ENCODE measurements at regions not wholly inside any gene's neighbourhood (a gene's known extent, or its start where the extent isn't known, plus 50 kb on each side); places are given as distances from the start of the nearest gene placed in this dataset.

DNA sequence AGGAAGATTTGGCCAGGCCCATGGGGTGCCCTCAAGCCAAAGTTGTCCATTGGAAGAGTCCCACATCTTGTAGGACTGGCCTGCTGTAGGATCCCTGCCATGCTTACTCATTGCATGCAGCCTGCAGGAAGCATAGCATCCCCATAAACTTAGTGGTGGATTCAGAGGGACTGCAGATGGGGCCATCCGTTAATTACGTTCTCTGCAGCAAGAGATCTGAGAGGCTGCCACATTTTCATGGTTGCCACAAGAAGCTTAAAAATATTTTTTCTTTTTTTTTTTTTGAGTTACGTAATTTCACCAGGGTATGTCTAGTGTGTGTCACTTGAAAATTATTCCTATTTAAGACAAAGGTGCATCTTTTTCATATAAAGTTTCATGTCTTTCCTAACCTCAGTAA is 329.7 kb upstream of the USP24 start:
- TF ChIP-seq, protein P1, sequence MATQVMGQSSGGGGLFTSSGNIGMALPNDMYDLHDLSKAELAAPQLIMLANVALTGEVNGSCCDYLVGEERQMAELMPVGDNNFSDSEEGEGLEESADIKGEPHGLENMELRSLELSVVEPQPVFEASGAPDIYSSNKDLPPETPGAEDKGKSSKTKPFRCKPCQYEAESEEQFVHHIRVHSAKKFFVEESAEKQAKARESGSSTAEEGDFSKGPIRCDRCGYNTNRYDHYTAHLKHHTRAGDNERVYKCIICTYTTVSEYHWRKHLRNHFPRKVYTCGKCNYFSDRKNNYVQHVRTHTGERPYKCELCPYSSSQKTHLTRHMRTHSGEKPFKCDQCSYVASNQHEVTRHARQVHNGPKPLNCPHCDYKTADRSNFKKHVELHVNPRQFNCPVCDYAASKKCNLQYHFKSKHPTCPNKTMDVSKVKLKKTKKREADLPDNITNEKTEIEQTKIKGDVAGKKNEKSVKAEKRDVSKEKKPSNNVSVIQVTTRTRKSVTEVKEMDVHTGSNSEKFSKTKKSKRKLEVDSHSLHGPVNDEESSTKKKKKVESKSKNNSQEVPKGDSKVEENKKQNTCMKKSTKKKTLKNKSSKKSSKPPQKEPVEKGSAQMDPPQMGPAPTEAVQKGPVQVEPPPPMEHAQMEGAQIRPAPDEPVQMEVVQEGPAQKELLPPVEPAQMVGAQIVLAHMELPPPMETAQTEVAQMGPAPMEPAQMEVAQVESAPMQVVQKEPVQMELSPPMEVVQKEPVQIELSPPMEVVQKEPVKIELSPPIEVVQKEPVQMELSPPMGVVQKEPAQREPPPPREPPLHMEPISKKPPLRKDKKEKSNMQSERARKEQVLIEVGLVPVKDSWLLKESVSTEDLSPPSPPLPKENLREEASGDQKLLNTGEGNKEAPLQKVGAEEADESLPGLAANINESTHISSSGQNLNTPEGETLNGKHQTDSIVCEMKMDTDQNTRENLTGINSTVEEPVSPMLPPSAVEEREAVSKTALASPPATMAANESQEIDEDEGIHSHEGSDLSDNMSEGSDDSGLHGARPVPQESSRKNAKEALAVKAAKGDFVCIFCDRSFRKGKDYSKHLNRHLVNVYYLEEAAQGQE (IDR thresholded peaks at IDR 0.05; ENCODE audit: insufficient replicate concordance, low read depth) = no peak
- TF ChIP-seq GABPA (IDR thresholded peaks at IDR 0.05; ENCODE audit: low read depth) = no peak
- no peak for TF ChIP-seq SPI1 (IDR thresholded peaks at IDR 0.05; ENCODE audit: borderline replicate concordance, low read depth)
- TF ChIP-seq POLR2AphosphoS5 (IDR thresholded peaks at IDR 0.05; ENCODE audit: low read depth) = no peak
- no peak for TF ChIP-seq CTCF (IDR thresholded peaks at IDR 0.05; ENCODE audit: insufficient read depth, low read length)
- Histone ChIP-seq H3K4me3 (replicated peaks; ENCODE audit: insufficient read depth, low read length) (no peak overlapping the region), H3K27ac (replicated peaks) (no peak overlapping the region), H3K27me3 (ENCODE audit: insufficient read depth, poor library complexity, severe bottlenecking) (no peaks in the 10 kb centered on the region)
- DNase-seq (ENCODE audit: low read depth in 1 of 2, low spot score in 1 of 2) = no peak

- H3K27ac ChIP-seq (replicated peaks) = no peak overlapping the region
- TF ChIP-seq SPI1 (IDR thresholded peaks at IDR 0.05; ENCODE audit: borderline replicate concordance, low read depth) (no peak), GABPA (IDR thresholded peaks at IDR 0.05; ENCODE audit: low read depth) (no peak), POLR2AphosphoS5 (IDR thresholded peaks at IDR 0.05; ENCODE audit: low read depth) (no peak), CTCF (IDR thresholded peaks at IDR 0.05; ENCODE audit: insufficient read depth, low read length) (no peak)
- TF ChIP-seq, protein P1 (IDR thresholded peaks at IDR 0.05; ENCODE audit: insufficient replicate concordance, low read depth) = no peak
- DNase-seq (ENCODE audit: low read depth in 1 of 2, low spot score in 1 of 2) = no peak
- H3K27me3 ChIP-seq (ENCODE audit: insufficient read depth, poor library complexity, severe bottlenecking) = no peaks in the 10 kb centered on the region
- H3K4me3 ChIP-seq (replicated peaks; ENCODE audit: insufficient read depth, low read length) = no peak overlapping the region
Observed at GRCh38 chr1:55542901-55543504, 327.8 kb upstream of the USP24 start.

DNA sequence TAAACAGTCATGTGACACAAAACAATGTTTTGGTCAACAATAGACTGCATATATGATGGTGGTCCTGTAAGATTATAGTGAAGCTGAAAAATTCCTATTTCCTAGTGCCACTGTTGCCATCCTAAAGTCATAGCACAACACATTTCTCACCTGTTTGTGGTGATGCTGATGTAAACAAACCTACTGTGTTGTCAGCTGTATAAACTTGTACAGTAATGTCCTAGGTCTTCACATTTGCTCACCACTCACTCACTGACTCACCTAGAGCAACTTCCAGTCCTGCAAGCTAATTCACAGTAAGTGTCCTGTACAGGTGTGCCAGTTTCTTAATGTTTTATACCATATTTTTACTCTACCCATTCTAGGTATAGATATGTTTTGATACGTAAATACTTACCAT is 326.1 kb upstream of the USP24 start:
- no peak for DNase-seq (ENCODE audit: low read depth in 1 of 2, low spot score in 1 of 2)
- Histone ChIP-seq H3K27me3 (ENCODE audit: insufficient read depth, poor library complexity, severe bottlenecking) (no peaks in the 10 kb centered on the region), H3K4me3 (replicated peaks; ENCODE audit: insufficient read depth, low read length) (no peak overlapping the region), H3K27ac (replicated peaks) (no peak overlapping the region)
- TF ChIP-seq GABPA (IDR thresholded peaks at IDR 0.05; ENCODE audit: low read depth) (no peak), CTCF (IDR thresholded peaks at IDR 0.05; ENCODE audit: insufficient read depth, low read length) (no peak), POLR2AphosphoS5 (IDR thresholded peaks at IDR 0.05; ENCODE audit: low read depth) (no peak), SPI1 (IDR thresholded peaks at IDR 0.05; ENCODE audit: borderline replicate concordance, low read depth) (no peak)
- TF ChIP-seq, protein P1 (IDR thresholded peaks at IDR 0.05; ENCODE audit: insufficient replicate concordance, low read depth) = no peak
